Astrocyte (in vitro differentiated cells and primary cell): ENCODE measurements at regions not wholly inside any gene's neighbourhood (a gene's known extent, or its start where the extent isn't known, plus 50 kb on each side); places are given as distances from the start of the nearest gene placed in this dataset.

Source experiments
- DNase-seq: peaks from one replicate; pipeline ENCODE4 v3.0.0-alpha.2; 2010; ENCODE audit warnings: low read depth
- FAIRE-seq: peaks from 2 replicates; lab custom pipeline; 2011; peaks lifted over from hg19 to GRCh38; lab: Jason Lieb, UNC
- H2AFZ ChIP-seq: 2 replicates; pipeline ENCODE4 v1.6.0; 2012; ENCODE audit warnings: low read depth, low read length, inconsistent platforms
- H3K27ac ChIP-seq: 2 replicates; pipeline ENCODE4 v1.5.1; 2011; ENCODE audit warnings: low read depth, low read length, inconsistent platforms
- H3K27me3 ChIP-seq: 2 replicates; pipeline ENCODE4 v1.6.0; 2011; ENCODE audit warnings: low read length, inconsistent platforms; ENCODE audit not compliant: insufficient read depth
- H3K36me3 ChIP-seq: 2 replicates; pipeline ENCODE4 v1.5.1; 2011; ENCODE audit warnings: low read length, inconsistent platforms; ENCODE audit not compliant: insufficient read depth
- H3K4me1 ChIP-seq: 2 replicates; pipeline ENCODE4 v1.5.1; 2011; ENCODE audit warnings: low read length, inconsistent platforms; ENCODE audit not compliant: insufficient read depth
- H3K4me2 ChIP-seq: 2 replicates; pipeline ENCODE4 v1.6.0; 2012; ENCODE audit warnings: low read length, inconsistent platforms
- H3K4me3 ChIP-seq: 2 replicates; pipeline ENCODE4 v1.5.1; 2011; ENCODE audit warnings: low read depth, mild to moderate bottlenecking, low read length, inconsistent platforms; ENCODE audit not compliant: insufficient read depth
- H3K79me2 ChIP-seq: 2 replicates; pipeline ENCODE4 v1.6.0; 2012; ENCODE audit warnings: mild to moderate bottlenecking, low read length, inconsistent platforms; ENCODE audit not compliant: insufficient read depth
- H3K9ac ChIP-seq: 2 replicates; pipeline ENCODE4 v1.6.0; 2012; ENCODE audit warnings: mild to moderate bottlenecking, low read length, inconsistent platforms
- H3K9me3 ChIP-seq: 2 replicates; pipeline ENCODE4 v1.5.1; 2012; ENCODE audit warnings: low read depth, mild to moderate bottlenecking, low read length, inconsistent platforms; ENCODE audit not compliant: insufficient read depth
- H4K20me1 ChIP-seq: 2 replicates; pipeline ENCODE4 v1.6.0; 2012; ENCODE audit warnings: low read length, inconsistent platforms; ENCODE audit not compliant: insufficient read depth
- H3K27ac Mint-ChIP-seq: one replicate; pipeline ENCODE4 v1.8.0; 2021; ENCODE audit warnings: mild to moderate bottlenecking, mixed read lengths; ENCODE audit not compliant: unreplicated experiment
- H3K27me3 Mint-ChIP-seq: one replicate; pipeline ENCODE4 v1.8.0; 2021; ENCODE audit warnings: low read depth, mixed read lengths; ENCODE audit not compliant: unreplicated experiment
- H3K36me3 Mint-ChIP-seq: one replicate; pipeline ENCODE4 v1.8.0; 2021; ENCODE audit warnings: low read depth, mixed read lengths; ENCODE audit not compliant: unreplicated experiment
- H3K4me1 Mint-ChIP-seq: one replicate; pipeline ENCODE4 v1.8.0; 2021; ENCODE audit warnings: low read depth, mixed read lengths; ENCODE audit not compliant: unreplicated experiment
- H3K4me3 Mint-ChIP-seq: one replicate; pipeline ENCODE4 v1.8.0; 2021; ENCODE audit warnings: mild to moderate bottlenecking, moderate library complexity, mixed read lengths; ENCODE audit not compliant: unreplicated experiment
- H3K9me3 Mint-ChIP-seq: one replicate; pipeline ENCODE4 v1.8.0; 2021; ENCODE audit warnings: mild to moderate bottlenecking, mixed read lengths; ENCODE audit not compliant: unreplicated experiment
- EZH2 ChIP-seq: IDR thresholded peaks from 2 replicates; pipeline ENCODE4 v1.6.1; 2012; ENCODE audit warnings: mild to moderate bottlenecking, low read length, inconsistent platforms; ENCODE audit not compliant: insufficient read depth
- TF ChIP-seq, protein P1 (sequence below): IDR thresholded peaks from 2 replicates; pipeline ENCODE4 v1.5.1; 2011; ENCODE audit warnings: low read depth, mild to moderate bottlenecking, inconsistent platforms, low read length, moderate library complexity; ENCODE audit not compliant: insufficient read depth

DNA sequence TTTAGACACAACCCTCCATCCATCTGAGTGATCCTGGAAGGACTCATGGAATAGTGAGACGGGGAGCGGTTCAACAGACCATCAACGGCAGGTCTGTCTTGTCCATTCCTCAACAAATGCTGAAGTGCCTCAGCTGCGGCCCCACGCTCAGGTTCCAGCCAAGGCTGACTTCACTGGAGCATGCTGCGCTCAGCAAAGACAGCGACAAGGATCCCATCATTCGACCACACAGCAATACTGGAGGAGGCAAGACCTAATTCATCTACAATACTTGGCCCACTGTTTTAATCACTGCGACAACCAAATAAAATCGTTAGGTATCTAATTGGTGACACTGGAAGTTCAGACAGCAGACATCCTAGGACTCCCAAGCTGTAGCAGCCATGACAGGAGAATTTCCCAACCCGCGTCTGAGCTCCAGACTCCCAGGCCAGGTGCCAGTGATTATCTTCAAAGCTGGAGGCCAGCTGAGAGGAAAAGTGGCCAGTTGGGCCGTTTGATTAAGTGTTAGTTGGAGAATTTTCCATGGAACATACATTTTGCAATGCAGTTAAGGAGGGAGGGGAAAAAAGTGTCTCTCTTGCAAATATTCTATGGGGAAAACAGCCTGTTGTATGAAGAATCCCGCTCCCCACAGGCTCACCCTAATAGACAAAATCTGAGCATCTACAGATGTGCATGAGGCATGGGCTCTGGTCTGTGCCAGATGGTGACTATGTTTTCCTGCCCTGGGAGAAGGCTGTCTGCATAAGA lies 92.5 kb upstream of the SLC35G4 start:
- H3K9me3 Mint-ChIP-seq = peaks cover 6% of the 10 kb centered on the region
- H2AFZ ChIP-seq = no peak overlapping the region

DNA sequence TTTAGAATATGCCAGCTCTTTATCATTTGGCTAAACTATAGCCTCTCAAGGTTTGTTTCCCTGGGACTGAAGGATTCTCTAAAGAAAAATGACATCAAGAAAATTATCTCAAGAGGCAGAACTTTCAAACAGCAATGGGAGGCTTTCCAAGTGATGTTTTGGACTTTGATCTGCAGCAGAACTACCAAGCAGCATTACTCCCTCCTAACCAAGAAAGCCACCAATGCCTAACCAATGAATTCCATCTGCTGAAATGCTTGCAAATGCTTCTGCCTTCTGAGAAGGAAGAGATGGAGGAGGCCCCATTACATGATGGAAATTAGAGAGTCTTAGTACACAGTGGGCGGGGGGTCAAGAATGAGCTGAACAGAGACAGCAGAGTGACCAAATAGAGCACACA lies 95.1 kb upstream of the SLC35G4 start:
- FAIRE-seq (no peak), DNase-seq (peak; percentile 48)
- H3K27ac Mint-ChIP-seq = no peak overlapping the region
- TF ChIP-seq, protein P1, sequence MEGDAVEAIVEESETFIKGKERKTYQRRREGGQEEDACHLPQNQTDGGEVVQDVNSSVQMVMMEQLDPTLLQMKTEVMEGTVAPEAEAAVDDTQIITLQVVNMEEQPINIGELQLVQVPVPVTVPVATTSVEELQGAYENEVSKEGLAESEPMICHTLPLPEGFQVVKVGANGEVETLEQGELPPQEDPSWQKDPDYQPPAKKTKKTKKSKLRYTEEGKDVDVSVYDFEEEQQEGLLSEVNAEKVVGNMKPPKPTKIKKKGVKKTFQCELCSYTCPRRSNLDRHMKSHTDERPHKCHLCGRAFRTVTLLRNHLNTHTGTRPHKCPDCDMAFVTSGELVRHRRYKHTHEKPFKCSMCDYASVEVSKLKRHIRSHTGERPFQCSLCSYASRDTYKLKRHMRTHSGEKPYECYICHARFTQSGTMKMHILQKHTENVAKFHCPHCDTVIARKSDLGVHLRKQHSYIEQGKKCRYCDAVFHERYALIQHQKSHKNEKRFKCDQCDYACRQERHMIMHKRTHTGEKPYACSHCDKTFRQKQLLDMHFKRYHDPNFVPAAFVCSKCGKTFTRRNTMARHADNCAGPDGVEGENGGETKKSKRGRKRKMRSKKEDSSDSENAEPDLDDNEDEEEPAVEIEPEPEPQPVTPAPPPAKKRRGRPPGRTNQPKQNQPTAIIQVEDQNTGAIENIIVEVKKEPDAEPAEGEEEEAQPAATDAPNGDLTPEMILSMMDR = no peak
- no peak for TF ChIP-seq EZH2
- Histone ChIP-seq H3K27me3 (no peaks in the 10 kb centered on the region), H3K27ac (no peak overlapping the region), H3K4me1 (no peaks in the 10 kb centered on the region), H3K9ac (no peak overlapping the region), H3K4me3 (no peak overlapping the region), H3K9me3 (no peaks in the 10 kb centered on the region), H3K4me2 (no peak overlapping the region), H3K79me2 (no peaks in the 10 kb centered on the region), H3K36me3 (no peaks in the 10 kb centered on the region), H2AFZ (no peak overlapping the region), H4K20me1 (no peaks in the 10 kb centered on the region)
- H3K9me3 Mint-ChIP-seq = no peaks in the 10 kb centered on the region
- no peaks in the 10 kb centered on the region for H3K27me3 Mint-ChIP-seq
- no peaks in the 10 kb centered on the region for H3K4me1 Mint-ChIP-seq
- H3K4me3 Mint-ChIP-seq = no peak overlapping the region
- no peaks in the 10 kb centered on the region for H3K36me3 Mint-ChIP-seq

More for the DNA sequence above, 92.5 kb upstream of the SLC35G4 start:
- Histone ChIP-seq H3K27me3 (no peaks in the 10 kb centered on the region), H3K9me3 (peaks cover 3% of the 10 kb centered on the region), H3K4me2 (no peak overlapping the region), H4K20me1 (no peaks in the 10 kb centered on the region), H3K27ac (no peak overlapping the region), H3K36me3 (no peaks in the 10 kb centered on the region), H3K4me1 (peaks cover 7% of the 10 kb centered on the region), H3K9ac (no peak overlapping the region), H3K79me2 (no peaks in the 10 kb centered on the region), H3K4me3 (no peak overlapping the region)
- H3K27me3 Mint-ChIP-seq = no peaks in the 10 kb centered on the region
- FAIRE-seq (no peak), DNase-seq (no peak)
- H3K4me1 Mint-ChIP-seq = peaks cover 10% of the 10 kb centered on the region
- H3K4me3 Mint-ChIP-seq = no peak overlapping the region
- TF ChIP-seq, protein P1 = no peak
- no peak for TF ChIP-seq EZH2
- no peak overlapping the region for H3K27ac Mint-ChIP-seq
- no peaks in the 10 kb centered on the region for H3K36me3 Mint-ChIP-seq
